ENCODE measurements at regions not wholly inside any gene's neighbourhood (a gene's known extent, or its start where the extent isn't known, plus 50 kb on each side); places are given as distances from the start of the nearest gene placed in this dataset.

DNA sequence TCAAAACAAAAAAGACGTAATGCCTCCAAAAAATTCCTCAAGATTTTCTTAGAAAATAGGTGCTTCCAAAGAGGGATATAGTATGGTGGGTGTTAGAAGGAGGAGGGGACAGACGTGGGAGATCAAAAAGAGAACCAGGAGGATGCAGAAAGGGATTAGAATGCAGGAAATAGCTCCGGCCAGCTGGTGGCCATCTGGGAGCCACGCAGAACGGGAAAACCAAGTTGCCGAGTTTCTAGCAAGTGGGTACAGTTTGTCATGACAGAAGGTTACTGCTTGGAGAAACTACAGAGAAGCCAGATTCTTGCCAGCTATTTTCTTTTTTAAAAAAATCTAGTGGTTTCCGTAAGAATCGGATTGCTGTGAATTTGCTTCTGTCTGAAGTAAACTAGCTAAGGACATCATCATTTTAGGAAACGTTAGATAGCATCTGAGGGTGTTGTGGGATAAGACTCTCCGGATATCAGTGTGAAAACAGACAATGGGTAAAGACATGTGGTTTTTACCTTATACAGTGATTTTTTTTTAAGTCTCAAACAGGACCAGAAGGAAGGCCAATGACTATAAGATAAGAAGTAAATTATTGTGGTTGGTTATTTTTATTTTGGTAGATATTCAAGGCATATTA, 104.9 kb downstream of the HSPH1 start:
- no peak for TF ChIP-seq POLR2A (IDR thresholded peaks at IDR 0.05; ENCODE audit: extremely low read depth, insufficient read length)
- no peak for TF ChIP-seq CTCF (IDR thresholded peaks at IDR 0.05; ENCODE audit: low read depth, low read length)
- no peak for TF ChIP-seq MAX (IDR thresholded peaks at IDR 0.05; ENCODE audit: low read depth, low read length)
- no peak for TF ChIP-seq MYC (IDR thresholded peaks at IDR 0.05; ENCODE audit: low read depth, low read length)
- no peak for DNase-seq (ENCODE audit: low read depth)
- H3K4me3 ChIP-seq (ENCODE audit: low read depth, low read length) = no peak overlapping the region

GRCh38 chr13:31055589-31055988, 106.1 kb downstream of the HSPH1 start:
- TF ChIP-seq MAX (IDR thresholded peaks at IDR 0.05; ENCODE audit: low read depth, low read length) = no peak
- TF ChIP-seq MYC (IDR thresholded peaks at IDR 0.05; ENCODE audit: low read depth, low read length) = no peak
- TF ChIP-seq POLR2A (IDR thresholded peaks at IDR 0.05; ENCODE audit: extremely low read depth, insufficient read length) = no peak
- TF ChIP-seq CTCF (IDR thresholded peaks at IDR 0.05; ENCODE audit: low read depth, low read length) = no peak
- H3K4me3 ChIP-seq (ENCODE audit: low read depth, low read length) = no peak overlapping the region
- DNase-seq (ENCODE audit: low read depth) = no peak

DNA sequence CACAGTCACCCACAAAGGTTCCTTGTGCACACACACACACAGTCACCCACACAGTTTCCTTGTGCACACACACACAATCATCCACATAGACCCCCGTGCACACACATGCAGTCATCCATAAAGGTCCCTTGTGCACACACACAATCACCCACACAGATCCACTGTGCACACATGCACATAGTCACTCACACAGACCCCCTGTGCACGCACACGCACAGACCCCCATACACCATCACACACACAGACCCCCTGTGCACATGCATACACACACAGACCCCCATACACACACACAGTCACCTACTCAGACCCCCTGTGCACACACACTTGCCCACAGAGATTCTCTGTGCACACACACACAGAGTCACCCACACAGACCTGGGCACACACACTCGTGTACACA, 107.1 kb downstream of the HSPH1 start:
- TF ChIP-seq MYC (IDR thresholded peaks at IDR 0.05; ENCODE audit: low read depth, low read length) (no peak), MAX (IDR thresholded peaks at IDR 0.05; ENCODE audit: low read depth, low read length) (no peak), CTCF (IDR thresholded peaks at IDR 0.05; ENCODE audit: low read depth, low read length) (no peak), POLR2A (IDR thresholded peaks at IDR 0.05; ENCODE audit: extremely low read depth, insufficient read length) (no peak)
- DNase-seq (ENCODE audit: low read depth) = no peak
- no peak overlapping the region for H3K4me3 ChIP-seq (ENCODE audit: low read depth, low read length)

DNA sequence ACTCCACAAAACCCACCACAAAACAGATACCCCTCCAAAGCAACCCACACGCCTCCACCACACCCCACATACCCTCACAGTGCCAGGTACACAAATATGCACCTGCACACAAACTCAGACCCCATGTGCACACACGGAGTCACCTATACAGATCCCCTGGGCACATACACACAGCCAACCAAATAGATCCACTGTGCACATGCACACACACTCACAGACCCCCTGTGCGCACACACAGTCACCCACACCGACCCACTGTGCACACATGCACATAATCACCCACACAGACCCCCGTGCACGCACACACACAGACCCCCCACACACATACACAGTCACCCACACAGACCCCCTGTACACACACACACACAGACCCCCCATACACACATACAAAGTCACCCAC, 107.8 kb downstream of the HSPH1 start:
- no peak for TF ChIP-seq MAX (IDR thresholded peaks at IDR 0.05; ENCODE audit: low read depth, low read length)
- TF ChIP-seq CTCF (IDR thresholded peaks at IDR 0.05; ENCODE audit: low read depth, low read length) = no peak
- no peak for TF ChIP-seq MYC (IDR thresholded peaks at IDR 0.05; ENCODE audit: low read depth, low read length)
- no peak for TF ChIP-seq POLR2A (IDR thresholded peaks at IDR 0.05; ENCODE audit: extremely low read depth, insufficient read length)
- H3K4me3 ChIP-seq (ENCODE audit: low read depth, low read length) = no peak overlapping the region
- DNase-seq (ENCODE audit: low read depth) = no peak

DNA sequence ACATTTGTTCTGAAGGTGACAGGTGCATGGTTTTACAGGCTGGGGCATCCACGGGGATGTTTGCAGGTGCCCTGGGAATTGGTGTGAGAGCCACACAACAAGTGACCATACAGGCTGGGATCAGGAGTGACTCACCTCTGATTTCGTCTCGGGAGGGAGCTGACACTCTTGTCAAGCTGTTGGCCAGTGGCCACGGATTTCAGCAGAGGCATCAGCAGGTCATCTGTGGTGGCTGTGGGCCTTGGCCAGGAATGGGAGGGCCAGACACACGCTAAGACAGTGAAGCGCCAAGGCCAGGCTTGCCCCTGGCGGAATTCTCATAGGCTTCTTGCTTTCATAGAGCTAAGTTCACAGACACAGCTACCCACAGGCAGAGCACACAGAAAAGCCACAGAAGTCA, 108.6 kb downstream of the HSPH1 start:
- DNase-seq (ENCODE audit: low read depth) = no peak
- TF ChIP-seq CTCF (IDR thresholded peaks at IDR 0.05; ENCODE audit: low read depth, low read length) (no peak), MAX (IDR thresholded peaks at IDR 0.05; ENCODE audit: low read depth, low read length) (no peak), POLR2A (IDR thresholded peaks at IDR 0.05; ENCODE audit: extremely low read depth, insufficient read length) (no peak), MYC (IDR thresholded peaks at IDR 0.05; ENCODE audit: low read depth, low read length) (no peak)
- no peak overlapping the region for H3K4me3 ChIP-seq (ENCODE audit: low read depth, low read length)
